HCT116 (cell line): ENCODE measurements at regions not wholly inside any gene's neighbourhood (a gene's known extent, or its start where the extent isn't known, plus 50 kb on each side); places are given as distances from the start of the nearest gene placed in this dataset.

Experiments
- ATAC-seq: fragments of 200-7000 bp; cut with Tn5 transposase; 2 replicates; pipeline ENCODE4 v1.9.1; 2020; ENCODE audit warnings: mild to moderate bottlenecking, moderate library complexity
- BruUV-seq: library from RNA; stranded (reverse); fragments of 400-500 nt; replicated peaks from 2 replicates; lab custom pipeline; 2021; lab: Mats Ljungman, UMichigan
- CTCF ChIA-PET: fragments of 300-600 bp; sonication (Branson Sonifier 250); formaldehyde crosslinking; loops from one replicate; lab custom pipeline; 2021; ENCODE audit warnings: antibody characterized with exemption; lab: Charles Lee
- POLR2A ChIA-PET: fragments of 300-600, 350-600 bp; sonication (Branson Sonifier 250); formaldehyde crosslinking; loops from one replicate; lab custom pipeline; 2021; ENCODE audit warnings: antibody characterized with exemption; lab: Charles Lee
- RAD21 ChIA-PET, 2 experiments: fragments of 300-600 bp; sonication (Branson Sonifier 250); formaldehyde crosslinking; loops; one replicate each; lab custom pipeline; 2023; ENCODE audit warnings: low total read pairs in 2 of 2; ENCODE audit not compliant: uncharacterized antibody in 2 of 2, unreplicated experiment in 2 of 2, low non-redundant PET in 1 of 2; lab: Charles Lee
- DNase-seq: peaks from one replicate; pipeline ENCODE4 v3.0.0-alpha.2; 2010; ENCODE audit warnings: low read depth, low spot score
- H2AFZ ChIP-seq: fragments of 200-600 bp; shearing (Covaris generic), sonication (generic); 2 replicates; pipeline ENCODE4 v1.6.1; 2017; ENCODE audit warnings: low read depth, mixed run types, mixed read lengths, antibody characterized with exemption, low read length; ENCODE audit not compliant: poor library complexity, severe bottlenecking
- H3K27ac ChIP-seq: 2 replicates; pipeline ENCODE4 v1.5.1; 2012; ENCODE audit warnings: low read depth, low read length
- H3K27me3 ChIP-seq: fragments of 200-600 bp; sonication (generic); 2 replicates; pipeline ENCODE4 v1.6.1; 2016; ENCODE audit warnings: mixed run types, low read length, mixed read lengths; ENCODE audit not compliant: insufficient read depth
- H3K36me3 ChIP-seq, 2 experiments: fragments of 200-500 bp in 1 of 2; fragments of 200-600 bp in 1 of 2; sonication (Bioruptor generic) in 1 of 2; sonication (generic) in 1 of 2; 2 replicates each; pipeline versions ENCODE4 v1.5.1 to v1.6.1; 2014 to 2016; ENCODE audit warnings: low read length in 2 of 2, inconsistent platforms in 1 of 2, mixed read lengths in 1 of 2, mixed run types in 1 of 2; ENCODE audit not compliant: insufficient read depth in 2 of 2, control insufficient read depth in 1 of 2
- H3K4me1 ChIP-seq, 2 experiments: fragments of 200-600 bp in 1 of 2; sonication (generic) in 1 of 2; 2 replicates each; pipeline versions ENCODE4 v1.5.1 to v1.6.1; 2012 to 2017; ENCODE audit warnings: low read length in 2 of 2, inconsistent platforms in 1 of 2, mild to moderate bottlenecking in 1 of 2, mixed read lengths in 1 of 2, mixed run types in 1 of 2, moderate library complexity in 1 of 2; ENCODE audit not compliant: insufficient read depth in 2 of 2, control insufficient read depth in 1 of 2
- H3K4me2 ChIP-seq: fragments of 200-600 bp; sonication (generic); 2 replicates; pipeline ENCODE4 v1.6.1; 2017; ENCODE audit warnings: mixed run types, low read length, mixed read lengths
- H3K4me3 ChIP-seq, 2 experiments: fragments of 200-600 bp in 1 of 2; sonication (generic) in 1 of 2; replicated peaks in 1 of 2; 2 replicates each; pipeline ENCODE4 v1.5.1; 2011 to 2016; ENCODE audit warnings: low read length in 2 of 2, control low read depth in 1 of 2, low read depth in 1 of 2, mild to moderate bottlenecking in 1 of 2, mixed read lengths in 1 of 2, mixed run types in 1 of 2
- H3K79me2 ChIP-seq: fragments of 200-600 bp; sonication (generic); 2 replicates; pipeline ENCODE4 v1.6.1; 2017; ENCODE audit warnings: mild to moderate bottlenecking, mixed run types, low read length, moderate library complexity, mixed read lengths; ENCODE audit not compliant: insufficient read depth
- H3K9ac ChIP-seq: fragments of 200-600 bp; sonication (generic); 2 replicates; pipeline ENCODE4 v1.6.1; 2016; ENCODE audit warnings: low read length, mixed read lengths
- H3K9me2 ChIP-seq: fragments of 200-600 bp; sonication (generic), shearing (Covaris generic); 2 replicates; pipeline ENCODE4 v1.6.1; 2017; ENCODE audit warnings: mixed run types, mild to moderate bottlenecking, moderate library complexity; ENCODE audit not compliant: insufficient read depth
- H3K9me3 ChIP-seq, 2 experiments: fragments of 200-500 bp in 1 of 2; fragments of 200-600 bp in 1 of 2; sonication (Bioruptor generic) in 1 of 2; sonication (generic) in 1 of 2; 2 replicates each; pipeline ENCODE4 v1.6.1; 2014 to 2017; ENCODE audit warnings: low read length in 2 of 2, mixed read lengths in 2 of 2, inconsistent platforms in 1 of 2, low read depth in 1 of 2, mild to moderate bottlenecking in 1 of 2, mixed run types in 1 of 2, moderate library complexity in 1 of 2; ENCODE audit not compliant: control insufficient read depth in 1 of 2, insufficient read depth in 1 of 2
- H4K20me1 ChIP-seq: fragments of 200-600 bp; sonication (generic), shearing (Covaris generic); 2 replicates; pipeline ENCODE4 v1.6.1; 2017; ENCODE audit warnings: mixed run types, mild to moderate bottlenecking, moderate library complexity; ENCODE audit not compliant: insufficient read depth
- CBX3 ChIP-seq: IDR thresholded peaks from 2 replicates; pipeline ENCODE4 v1.6.1; 2012; ENCODE audit warnings: low read depth
- CEBPB ChIP-seq: IDR thresholded peaks from 2 replicates; pipeline ENCODE4 v1.6.1; 2012; ENCODE audit warnings: low read depth
- ELF1 ChIP-seq: IDR thresholded peaks from 2 replicates; pipeline ENCODE4 v1.6.1; 2012; ENCODE audit warnings: low read depth, borderline replicate concordance
- EZH2phosphoT487 ChIP-seq: fragments of 200-600 bp; IDR thresholded peaks from 2 replicates; pipeline ENCODE4 v1.6.1; 2018; ENCODE audit warnings: antibody characterized with exemption, borderline replicate concordance
- FOSL1 ChIP-seq: IDR thresholded peaks from 2 replicates; pipeline ENCODE4 v1.6.1; 2012; ENCODE audit warnings: low read depth
- JUND ChIP-seq: IDR thresholded peaks from 2 replicates; pipeline ENCODE4 v1.6.1; 2012
- POLR2A ChIP-seq: IDR thresholded peaks from 2 replicates; pipeline ENCODE4 v1.7.0; 2011; ENCODE audit warnings: borderline replicate concordance; ENCODE audit not compliant: insufficient read depth, insufficient read length; ENCODE audit errors: extremely low read depth
- POLR2AphosphoS5 ChIP-seq: IDR thresholded peaks from 2 replicates; pipeline ENCODE4 v1.6.1; 2011; ENCODE audit warnings: mild to moderate bottlenecking, low read depth, low read length, moderate library complexity
- RAD21 ChIP-seq: IDR thresholded peaks from 2 replicates; pipeline ENCODE4 v1.6.1; 2012; ENCODE audit warnings: low read depth, mild to moderate bottlenecking
- SIN3A ChIP-seq: IDR thresholded peaks from 2 replicates; pipeline ENCODE4 v1.6.1; 2012; ENCODE audit warnings: low read depth
- SP1 ChIP-seq: IDR thresholded peaks from 2 replicates; pipeline ENCODE4 v1.6.1; 2012; ENCODE audit warnings: low read depth
- SRF ChIP-seq: IDR thresholded peaks from 2 replicates; pipeline ENCODE4 v1.6.1; 2012; ENCODE audit warnings: low read depth
- TCF7L2 ChIP-seq: IDR thresholded peaks from 2 replicates; pipeline ENCODE4 v1.7.0; 2011; ENCODE audit warnings: borderline replicate concordance, inconsistent platforms; ENCODE audit not compliant: insufficient read depth, insufficient read length; ENCODE audit errors: extremely low read depth
- ZBTB33 ChIP-seq: IDR thresholded peaks from 2 replicates; pipeline ENCODE4 v1.6.1; 2011; ENCODE audit warnings: mild to moderate bottlenecking, low read length, moderate library complexity; ENCODE audit not compliant: insufficient replicate concordance; ENCODE audit errors: extremely low read depth
- ZFX ChIP-seq: fragments of 450-650 bp; IDR thresholded peaks from 2 replicates; pipeline ENCODE4 v1.6.1; 2017
- ZNF274 ChIP-seq: fragments of 200-500 bp; sonication (Bioruptor generic); IDR thresholded peaks from 2 replicates; pipeline ENCODE4 v1.6.1; 2014; ENCODE audit warnings: mild to moderate bottlenecking, low read depth, low read length, inconsistent platforms
- intact Hi-C: fragments of 100-400 bp; cut with micrococcal nuclease; formaldehyde crosslinking; loops from 2 replicates; pipeline ENCODE4 v1.10.0; 2022
- TF ChIP-seq, protein P1 (sequence below): IDR thresholded peaks from 2 replicates; pipeline ENCODE4 v1.6.1; 2012
- TF ChIP-seq, protein P2 (sequence below), 3 experiments: fragments of 200-600 bp in 1 of 3; sonication (generic) in 1 of 3; IDR thresholded peaks in 2 of 3; conservative IDR thresholded peaks in 1 of 3; 2 replicates each; pipeline ENCODE4 v1.5.1; 2012 to 2017; ENCODE audit warnings: low read depth in 2 of 3, low read length in 2 of 3, antibody characterized with exemption in 1 of 3, borderline replicate concordance in 1 of 3, control low read depth in 1 of 3, mild to moderate bottlenecking in 1 of 3, mixed read lengths in 1 of 3, mixed run types in 1 of 3, moderate library complexity in 1 of 3; ENCODE audit not compliant: insufficient read depth in 1 of 3

GRCh38 chr9:79015951-79016350, 555.8 kb upstream of the TLE4 start:
- H3K4me1 ChIP-seq: peaks cover 0 to 9% of the 10 kb centered on the region in 2 experiments; a peak in 1 of 4 replicates
- CTCF ChIA-PET: no interaction called here
- no peaks in the 10 kb centered on the region for H3K79me2 ChIP-seq
- H3K27me3 ChIP-seq: no peaks in the 10 kb centered on the region
- DNase-seq: no peak
- intact Hi-C loops: no loop called here
- no peak overlapping the region for H3K9ac ChIP-seq
- H3K9me3 ChIP-seq: no peaks in the 10 kb centered on the region
- RAD21 ChIA-PET: no interaction called here
- no peak for ATAC-seq
- no peak overlapping the region for H3K27ac ChIP-seq
- H2AFZ ChIP-seq: no peak overlapping the region
- no peak for TF ChIP-seq SRF
- TF ChIP-seq SP1: no peak
- TF ChIP-seq ZFX: no peak
- no peak for TF ChIP-seq POLR2A
- no peak for TF ChIP-seq ZNF274
- TF ChIP-seq SIN3A: no peak
- no peak for TF ChIP-seq FOSL1
- TF ChIP-seq EZH2phosphoT487: no peak
- TF ChIP-seq TCF7L2: no peak
- TF ChIP-seq CEBPB: no peak
- no peak for TF ChIP-seq ELF1
- no peak for TF ChIP-seq RAD21
- no peak for TF ChIP-seq CBX3
- no peak for TF ChIP-seq JUND
- no peak for TF ChIP-seq POLR2AphosphoS5
- TF ChIP-seq, protein P1, sequence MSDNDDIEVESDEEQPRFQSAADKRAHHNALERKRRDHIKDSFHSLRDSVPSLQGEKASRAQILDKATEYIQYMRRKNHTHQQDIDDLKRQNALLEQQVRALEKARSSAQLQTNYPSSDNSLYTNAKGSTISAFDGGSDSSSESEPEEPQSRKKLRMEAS: no peak
- TF ChIP-seq ZBTB33: no peak
- TF ChIP-seq, protein P2, sequence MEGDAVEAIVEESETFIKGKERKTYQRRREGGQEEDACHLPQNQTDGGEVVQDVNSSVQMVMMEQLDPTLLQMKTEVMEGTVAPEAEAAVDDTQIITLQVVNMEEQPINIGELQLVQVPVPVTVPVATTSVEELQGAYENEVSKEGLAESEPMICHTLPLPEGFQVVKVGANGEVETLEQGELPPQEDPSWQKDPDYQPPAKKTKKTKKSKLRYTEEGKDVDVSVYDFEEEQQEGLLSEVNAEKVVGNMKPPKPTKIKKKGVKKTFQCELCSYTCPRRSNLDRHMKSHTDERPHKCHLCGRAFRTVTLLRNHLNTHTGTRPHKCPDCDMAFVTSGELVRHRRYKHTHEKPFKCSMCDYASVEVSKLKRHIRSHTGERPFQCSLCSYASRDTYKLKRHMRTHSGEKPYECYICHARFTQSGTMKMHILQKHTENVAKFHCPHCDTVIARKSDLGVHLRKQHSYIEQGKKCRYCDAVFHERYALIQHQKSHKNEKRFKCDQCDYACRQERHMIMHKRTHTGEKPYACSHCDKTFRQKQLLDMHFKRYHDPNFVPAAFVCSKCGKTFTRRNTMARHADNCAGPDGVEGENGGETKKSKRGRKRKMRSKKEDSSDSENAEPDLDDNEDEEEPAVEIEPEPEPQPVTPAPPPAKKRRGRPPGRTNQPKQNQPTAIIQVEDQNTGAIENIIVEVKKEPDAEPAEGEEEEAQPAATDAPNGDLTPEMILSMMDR (IDR thresholded peaks at IDR 0.05 in 2 of 3, conservative IDR thresholded peaks at IDR 0.05 in 1 of 3; ENCODE audit: borderline replicate concordance in 1 of 3, insufficient read depth in 1 of 3, low read depth in 2 of 3, low read length in 2 of 3): no peak
- POLR2A ChIA-PET: no interaction called here
- H4K20me1 ChIP-seq: no peaks in the 10 kb centered on the region
- H3K4me3 ChIP-seq: no peak overlapping the region
- H3K36me3 ChIP-seq: no peaks in the 10 kb centered on the region
- no TSS peak for BruUV-seq
- no peak overlapping the region for H3K4me2 ChIP-seq
- H3K9me2 ChIP-seq: no peaks in the 10 kb centered on the region
